Transverse colon (tissue), 4 donors: ENCODE measurements at regions not wholly inside any gene's neighbourhood (a gene's known extent, or its start where the extent isn't known, plus 50 kb on each side); places are given as distances from the start of the nearest gene placed in this dataset.

Experiments used
- CTCF ChIP-seq, 5 experiments: fragments of 200-600 bp in 3 of 5; fragments of 450-650 bp in 2 of 5; sonication (generic) in 3 of 5; IDR thresholded peaks; 1 replicate in 2 of 5; 2 replicates in 3 of 5; pipeline ENCODE4 v1.5.1; 2016 to 2017; ENCODE audit warnings: antibody characterized with exemption in 5 of 5, inconsistent platforms in 3 of 5, mild to moderate bottlenecking in 2 of 5, moderate library complexity in 1 of 5
- POLR2AphosphoS5 ChIP-seq, 3 donors: sonication (generic); formaldehyde crosslinking; IDR thresholded peaks; one replicate each; pipeline ENCODE4 v1.6.1; 2016; ENCODE audit warnings: antibody characterized with exemption in 3 of 3

- TF ChIP-seq CTCF (IDR thresholded peaks at IDR 0.05), result peak; percentile 74 to 78 (median 75)
- no peak for TF ChIP-seq POLR2AphosphoS5 (IDR thresholded peaks at IDR 0.05)
Measured at GRCh38 chr10:29386342-29386999, 97.6 kb downstream of the LYZL1 start.
